ENCODE measurements at regions not wholly inside any gene's neighbourhood (a gene's known extent, or its start where the extent isn't known, plus 50 kb on each side); places are given as distances from the start of the nearest gene placed in this dataset.

DNA sequence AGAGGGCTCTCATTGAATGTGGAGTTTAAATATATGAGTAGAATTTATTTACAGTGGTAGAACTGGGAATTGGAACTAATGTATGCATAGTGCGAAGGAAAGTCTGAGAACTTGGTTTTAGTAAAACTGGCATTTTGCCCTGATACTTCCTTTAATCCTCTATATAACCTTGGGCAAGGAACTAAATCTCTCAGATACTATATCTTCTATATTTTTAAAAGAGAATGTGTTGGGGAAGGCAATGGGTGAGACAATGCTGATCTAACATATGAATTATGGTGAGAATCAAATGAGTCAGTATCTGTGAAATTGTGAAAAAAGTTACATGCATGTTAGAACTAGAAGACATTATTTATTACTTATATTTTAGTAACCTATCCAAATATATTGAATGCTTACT, 2109.4 kb upstream of the PIK3C3 start:
- TF ChIP-seq, protein P1, sequence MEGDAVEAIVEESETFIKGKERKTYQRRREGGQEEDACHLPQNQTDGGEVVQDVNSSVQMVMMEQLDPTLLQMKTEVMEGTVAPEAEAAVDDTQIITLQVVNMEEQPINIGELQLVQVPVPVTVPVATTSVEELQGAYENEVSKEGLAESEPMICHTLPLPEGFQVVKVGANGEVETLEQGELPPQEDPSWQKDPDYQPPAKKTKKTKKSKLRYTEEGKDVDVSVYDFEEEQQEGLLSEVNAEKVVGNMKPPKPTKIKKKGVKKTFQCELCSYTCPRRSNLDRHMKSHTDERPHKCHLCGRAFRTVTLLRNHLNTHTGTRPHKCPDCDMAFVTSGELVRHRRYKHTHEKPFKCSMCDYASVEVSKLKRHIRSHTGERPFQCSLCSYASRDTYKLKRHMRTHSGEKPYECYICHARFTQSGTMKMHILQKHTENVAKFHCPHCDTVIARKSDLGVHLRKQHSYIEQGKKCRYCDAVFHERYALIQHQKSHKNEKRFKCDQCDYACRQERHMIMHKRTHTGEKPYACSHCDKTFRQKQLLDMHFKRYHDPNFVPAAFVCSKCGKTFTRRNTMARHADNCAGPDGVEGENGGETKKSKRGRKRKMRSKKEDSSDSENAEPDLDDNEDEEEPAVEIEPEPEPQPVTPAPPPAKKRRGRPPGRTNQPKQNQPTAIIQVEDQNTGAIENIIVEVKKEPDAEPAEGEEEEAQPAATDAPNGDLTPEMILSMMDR (IDR thresholded peaks at IDR 0.05; ENCODE audit: low read depth, low read length, poor library complexity, severe bottlenecking) = no peak
- TF ChIP-seq EZH2phosphoT487 (IDR thresholded peaks at IDR 0.05; ENCODE audit: borderline replicate concordance, low read length) = no peak

Measured in DOHH2 (cell line).